Karpas-422 (cell line): ENCODE measurements at regions not wholly inside any gene's neighbourhood (a gene's known extent, or its start where the extent isn't known, plus 50 kb on each side); places are given as distances from the start of the nearest gene placed in this dataset.

Experiments used
- DNase-seq: peaks from one replicate; pipeline ENCODE4 v3.0.0-alpha.2; 2015
- H2AFZ ChIP-seq: fragments of 200-600 bp; sonication (generic); 2 replicates; pipeline ENCODE4 v1.6.1; 2014; ENCODE audit warnings: antibody characterized with exemption, low read length, mixed read lengths
- H3K27ac ChIP-seq: fragments of 200-600 bp; sonication (generic); 2 replicates; pipeline ENCODE4 v1.5.1; 2014; ENCODE audit warnings: mild to moderate bottlenecking, low read length, moderate library complexity
- H3K27me3 ChIP-seq: fragments of 200-600 bp; sonication (generic); 2 replicates; pipeline ENCODE4 v1.6.1; 2014; ENCODE audit warnings: low read length, mixed read lengths
- H3K36me3 ChIP-seq: fragments of 200-600 bp; sonication (generic); 2 replicates; pipeline ENCODE4 v1.6.1; 2014; ENCODE audit warnings: low read length, mixed read lengths; ENCODE audit not compliant: insufficient read depth
- H3K4me1 ChIP-seq: fragments of 200-600 bp; sonication (generic); 2 replicates; pipeline ENCODE4 v1.6.1; 2014; ENCODE audit warnings: mild to moderate bottlenecking, low read length, mixed read lengths
- H3K4me2 ChIP-seq: fragments of 200-600 bp; sonication (generic); 2 replicates; pipeline ENCODE4 v1.6.1; 2014; ENCODE audit warnings: low read length, low read depth, mild to moderate bottlenecking; ENCODE audit not compliant: poor library complexity, severe bottlenecking
- H3K4me3 ChIP-seq: fragments of 200-600 bp; sonication (generic); 2 replicates; pipeline ENCODE4 v1.5.1; 2014; ENCODE audit warnings: mild to moderate bottlenecking, antibody characterized with exemption, low read length, mixed read lengths
- H3K79me2 ChIP-seq: fragments of 200-600 bp; sonication (generic); 2 replicates; pipeline ENCODE4 v1.6.1; 2014; ENCODE audit warnings: mild to moderate bottlenecking, low read length, mixed read lengths
- H3K9ac ChIP-seq: fragments of 200-600 bp; sonication (generic); 2 replicates; pipeline ENCODE4 v1.6.0; 2014; ENCODE audit warnings: low read length
- H3K9me2 ChIP-seq: fragments of 200-600 bp; sonication (generic), shearing (Covaris generic); replicated peaks from 2 replicates; pipeline ENCODE4 v1.6.0; 2014; ENCODE audit warnings: mild to moderate bottlenecking, low read length, moderate library complexity; ENCODE audit not compliant: insufficient read depth
- H3K9me3 ChIP-seq: fragments of 300-700, 200-600 bp; sonication (generic); 2 replicates; pipeline ENCODE4 v1.6.1; 2014; ENCODE audit warnings: low read length, mixed read lengths
- H4K20me1 ChIP-seq: fragments of 200-600 bp; sonication (generic); 2 replicates; pipeline ENCODE4 v1.6.1; 2014; ENCODE audit warnings: mild to moderate bottlenecking, antibody characterized with exemption, low read length, low read depth; ENCODE audit not compliant: insufficient read depth

- Histone ChIP-seq H3K27me3 (no peaks in the 10 kb centered on the region), H2AFZ (no peak overlapping the region)
These were observed 71.7 kb upstream of the FZD10 start for GRCh38 chr12:130090542-130090941.

GRCh38 chr12:130093380-130093779 lies 68.9 kb upstream of the FZD10 start:
- no peaks in the 10 kb centered on the region for H3K36me3 ChIP-seq
- H3K4me1 ChIP-seq = no peaks in the 10 kb centered on the region
- no peaks in the 10 kb centered on the region for H3K9me2 ChIP-seq
- H3K9ac ChIP-seq = no peak overlapping the region
- H3K27me3 ChIP-seq = no peaks in the 10 kb centered on the region
- H3K4me2 ChIP-seq = no peak overlapping the region
- H3K9me3 ChIP-seq = peaks cover 8% of the 10 kb centered on the region; the same call in 1 of the 2 replicates
- no peak overlapping the region for H3K4me3 ChIP-seq
- H3K79me2 ChIP-seq = no peaks in the 10 kb centered on the region
- DNase-seq = no peak
- no peaks in the 10 kb centered on the region for H4K20me1 ChIP-seq
- H3K27ac ChIP-seq = no peak overlapping the region
- H2AFZ ChIP-seq = no peak overlapping the region

More at GRCh38 chr12:130090542-130090941, 71.7 kb upstream of the FZD10 start:
- H3K27ac ChIP-seq = no peak overlapping the region
- H3K79me2 ChIP-seq = no peaks in the 10 kb centered on the region
- no peak overlapping the region for H3K9ac ChIP-seq
- peaks cover 8% of the 10 kb centered on the region; the same call in 1 of the 2 replicates for H3K9me3 ChIP-seq
- no peaks in the 10 kb centered on the region for H3K9me2 ChIP-seq
- no peaks in the 10 kb centered on the region for H3K36me3 ChIP-seq
- no peaks in the 10 kb centered on the region for H3K4me1 ChIP-seq
- no peak for DNase-seq
- no peak overlapping the region for H3K4me3 ChIP-seq
- H3K4me2 ChIP-seq = no peak overlapping the region
- H4K20me1 ChIP-seq = no peaks in the 10 kb centered on the region

GRCh38 chr12:130097342-130097741 lies 64.9 kb upstream of the FZD10 start:
- Histone ChIP-seq H3K9ac (no peak overlapping the region), H3K27me3 (no peaks in the 10 kb centered on the region), H3K9me2 (no peaks in the 10 kb centered on the region), H3K9me3 (no peaks in the 10 kb centered on the region), H3K4me1 (no peaks in the 10 kb centered on the region), H3K27ac (no peak overlapping the region), H4K20me1 (no peaks in the 10 kb centered on the region), H3K79me2 (no peaks in the 10 kb centered on the region), H3K4me3 (no peak overlapping the region), H3K36me3 (no peaks in the 10 kb centered on the region), H3K4me2 (no peak overlapping the region), H2AFZ (no peak overlapping the region)
- DNase-seq = no peak

DNA sequence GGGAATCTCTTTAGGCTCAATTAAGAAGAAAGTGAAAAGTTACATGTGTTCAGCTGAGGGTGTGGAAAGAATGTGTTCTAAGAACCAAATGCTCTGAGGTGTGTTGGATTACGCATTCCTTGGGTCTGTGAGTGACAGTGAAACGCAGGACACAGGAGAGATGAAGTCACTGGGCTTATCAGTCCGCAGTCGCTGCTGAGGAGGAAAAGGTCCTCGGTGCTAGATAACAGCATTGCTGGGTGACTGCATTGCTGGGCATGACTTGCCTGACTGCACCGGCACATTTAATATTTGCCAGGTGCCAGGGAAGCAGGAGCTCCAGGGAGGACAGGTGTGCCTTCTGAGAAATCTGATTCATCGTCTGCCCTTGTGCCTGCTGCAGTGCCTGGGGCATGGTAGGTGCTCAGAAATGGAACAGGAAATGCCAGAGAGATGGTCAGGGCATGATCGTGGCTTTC lies 64.4 kb upstream of the FZD10 start:
- Histone ChIP-seq H3K36me3 (no peaks in the 10 kb centered on the region), H3K4me2 (no peak overlapping the region), H3K4me3 (no peak overlapping the region), H4K20me1 (no peaks in the 10 kb centered on the region), H3K27ac (no peak overlapping the region), H3K27me3 (no peaks in the 10 kb centered on the region), H3K9ac (no peak overlapping the region), H3K9me2 (no peaks in the 10 kb centered on the region), H3K79me2 (no peaks in the 10 kb centered on the region), H2AFZ (no peak overlapping the region), H3K9me3 (no peaks in the 10 kb centered on the region), H3K4me1 (no peaks in the 10 kb centered on the region)
- no peak for DNase-seq

GRCh38 chr12:130098301-130099005 lies 63.8 kb upstream of the FZD10 start:
- Histone ChIP-seq H3K79me2 (no peaks in the 10 kb centered on the region), H3K9me3 (no peaks in the 10 kb centered on the region), H3K27me3 (no peaks in the 10 kb centered on the region), H3K36me3 (no peaks in the 10 kb centered on the region), H4K20me1 (no peaks in the 10 kb centered on the region), H3K9ac (no peak overlapping the region), H3K9me2 (no peaks in the 10 kb centered on the region), H3K4me2 (no peak overlapping the region), H3K27ac (no peak overlapping the region), H3K4me3 (no peak overlapping the region), H2AFZ (no peak overlapping the region), H3K4me1 (no peaks in the 10 kb centered on the region)
- no peak for DNase-seq

DNA sequence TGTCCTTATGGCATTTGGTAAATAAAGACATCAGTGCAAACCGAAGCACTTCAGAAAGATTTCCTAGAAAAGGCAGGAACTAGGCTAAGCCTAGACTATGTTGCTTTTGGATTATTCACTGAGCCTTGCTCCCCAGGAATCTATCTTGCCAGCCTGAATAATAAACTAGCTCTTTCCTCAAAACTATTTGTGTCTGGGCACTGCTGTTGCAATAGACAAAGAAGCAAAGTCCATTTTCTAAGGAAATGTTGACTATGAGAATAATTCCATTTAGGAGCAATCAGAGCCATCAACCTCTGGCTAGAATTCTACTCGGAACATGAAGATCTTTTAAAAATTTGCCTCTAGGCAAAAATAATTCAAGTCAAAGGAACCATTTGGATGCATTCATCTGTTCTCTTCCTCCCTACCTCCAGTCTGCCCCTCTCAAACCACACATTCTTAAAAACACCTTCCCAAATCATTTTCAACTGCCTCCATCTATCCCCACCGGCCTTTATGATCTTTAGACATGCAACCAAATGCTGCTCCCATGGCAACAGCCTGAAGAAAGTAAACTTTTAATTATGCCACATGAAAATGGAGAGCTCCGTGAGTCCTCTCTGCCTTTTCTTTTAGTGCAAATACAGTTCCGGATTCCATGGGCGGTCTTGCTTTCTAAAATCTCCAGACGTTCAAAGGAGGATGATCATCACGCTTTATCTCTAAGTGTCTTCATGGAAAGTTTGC lies 61.5 kb upstream of the FZD10 start:
- Histone ChIP-seq H3K9me2 (no peaks in the 10 kb centered on the region), H3K9ac (no peak overlapping the region), H2AFZ (no peak overlapping the region), H3K4me1 (no peaks in the 10 kb centered on the region), H3K27me3 (no peaks in the 10 kb centered on the region), H3K4me3 (no peak overlapping the region), H3K4me2 (no peak overlapping the region), H3K36me3 (no peaks in the 10 kb centered on the region), H3K9me3 (no peaks in the 10 kb centered on the region), H3K27ac (no peak overlapping the region), H3K79me2 (no peaks in the 10 kb centered on the region), H4K20me1 (no peaks in the 10 kb centered on the region)
- DNase-seq = no peak

- no peak overlapping the region for H3K27ac ChIP-seq
- no peaks in the 10 kb centered on the region for H3K9me3 ChIP-seq
- no peaks in the 10 kb centered on the region for H3K79me2 ChIP-seq
- H2AFZ ChIP-seq = no peak overlapping the region
- H3K9me2 ChIP-seq = no peaks in the 10 kb centered on the region
- no peak overlapping the region for H3K9ac ChIP-seq
- no peak overlapping the region for H3K4me2 ChIP-seq
- DNase-seq = no peak
- H3K4me1 ChIP-seq = no peaks in the 10 kb centered on the region
- no peaks in the 10 kb centered on the region for H3K36me3 ChIP-seq
- no peaks in the 10 kb centered on the region for H3K27me3 ChIP-seq
- no peaks in the 10 kb centered on the region for H4K20me1 ChIP-seq
- H3K4me3 ChIP-seq = no peak overlapping the region
These were observed 60.9 kb upstream of the FZD10 start for GRCh38 chr12:130101370-130101769.

GRCh38 chr12:130102266-130102665 lies 60.0 kb upstream of the FZD10 start:
- H2AFZ ChIP-seq = no peak overlapping the region

More at GRCh38 chr12:130102266-130102665, 60.0 kb upstream of the FZD10 start:
- Histone ChIP-seq H3K4me3 (no peak overlapping the region), H3K36me3 (no peaks in the 10 kb centered on the region), H3K9ac (no peak overlapping the region), H3K27me3 (no peaks in the 10 kb centered on the region), H3K27ac (no peak overlapping the region), H3K4me2 (no peak overlapping the region), H3K79me2 (no peaks in the 10 kb centered on the region), H4K20me1 (no peaks in the 10 kb centered on the region), H3K4me1 (no peaks in the 10 kb centered on the region), H3K9me2 (no peaks in the 10 kb centered on the region), H3K9me3 (no peaks in the 10 kb centered on the region)
- DNase-seq = no peak
